A204.1 (cell line): ENCODE measurements at regions not wholly inside any gene's neighbourhood (a gene's known extent, or its start where the extent isn't known, plus 50 kb on each side); places are given as distances from the start of the nearest gene placed in this dataset.
"Not testable (repeated sequence)": the region's sequence is repeated elsewhere in the genome, so short reads cannot be mapped to it uniquely, and the experiment has no call there.

Experiments used
- FAIRE-seq: peaks from 2 replicates; lab custom pipeline; 2012; peaks lifted over from hg19 to GRCh38; lab: Jason Lieb, UNC

DNA sequence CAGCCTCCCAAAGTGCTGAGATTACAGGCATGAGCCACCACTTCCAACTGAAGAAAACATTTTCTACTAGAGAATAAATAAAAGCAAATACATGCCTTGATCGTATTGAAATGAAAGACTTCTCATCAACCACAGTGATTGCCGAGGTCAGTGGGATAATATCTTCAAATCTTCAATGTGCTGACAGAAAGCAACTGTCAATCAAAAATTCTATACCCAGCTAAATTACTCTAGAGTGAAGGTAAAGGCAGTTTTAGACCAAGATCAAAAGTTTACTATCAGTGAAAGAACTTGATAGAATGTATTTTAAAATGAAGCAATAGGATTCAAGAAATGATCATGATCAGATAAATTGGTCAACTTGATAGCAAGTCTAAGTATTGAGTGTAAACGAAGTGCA, 130.6 kb downstream of the BRD1 start:
- FAIRE-seq, result no peak

DNA sequence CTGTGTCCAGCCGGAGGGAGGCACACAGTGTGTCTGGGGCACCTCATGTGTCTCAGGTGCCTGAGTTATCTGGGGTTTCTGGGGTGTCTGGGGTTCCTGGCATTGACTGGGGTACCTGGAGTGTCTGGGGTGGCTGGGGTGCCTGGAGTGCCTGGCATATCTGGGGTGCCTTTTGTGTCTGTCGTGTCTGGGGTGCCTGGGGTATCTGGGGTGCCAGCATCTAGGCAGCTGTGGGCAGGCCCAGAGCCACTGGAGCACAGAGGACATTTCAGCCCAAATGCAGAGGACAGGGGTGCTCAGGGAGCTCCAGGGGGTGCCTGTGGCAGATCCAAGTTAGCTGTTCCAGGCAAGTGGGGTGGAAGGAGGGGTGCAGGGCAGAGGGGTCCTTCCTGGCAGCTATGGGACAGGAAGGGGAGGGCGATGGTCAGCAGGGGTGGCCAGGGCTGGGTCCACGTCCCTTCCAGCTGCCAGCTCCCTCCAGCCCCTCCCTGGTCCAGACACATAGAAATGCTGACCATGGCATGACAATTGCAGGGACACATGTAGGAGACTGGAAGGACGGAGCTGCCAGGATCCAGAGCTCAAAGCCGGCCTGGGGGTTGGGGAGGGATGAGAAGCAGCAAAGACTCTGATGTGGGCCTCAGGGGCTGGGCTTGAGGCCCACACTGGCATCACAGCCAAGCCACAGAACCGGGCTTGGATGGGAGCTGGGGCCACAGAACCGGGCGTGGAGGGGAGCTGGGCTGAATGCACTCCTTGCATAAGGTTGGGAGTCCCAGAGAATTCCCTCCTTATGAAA, 133.0 kb downstream of the BRD1 start:
- FAIRE-seq, result no peak

DNA sequence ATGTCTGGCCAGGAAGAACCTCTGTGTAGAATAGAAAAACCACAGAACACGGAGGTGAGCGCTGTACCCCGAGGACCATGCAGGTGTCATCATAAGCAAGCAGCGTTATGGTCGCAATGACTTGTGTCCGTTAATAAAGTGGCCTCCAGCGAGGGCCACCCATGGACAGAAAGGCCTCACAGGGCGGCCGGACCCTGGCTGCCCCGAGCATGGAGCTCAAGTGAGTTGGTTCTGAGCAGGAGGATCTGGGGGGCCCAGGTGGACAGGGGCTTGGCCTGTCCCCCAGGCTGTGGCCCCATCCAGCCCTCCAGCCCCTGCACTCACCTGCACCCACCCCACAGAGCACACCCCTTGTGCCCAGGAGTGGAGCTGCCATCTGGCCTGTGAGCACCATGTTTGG, 133.8 kb downstream of the BRD1 start:
- no peak for FAIRE-seq

DNA sequence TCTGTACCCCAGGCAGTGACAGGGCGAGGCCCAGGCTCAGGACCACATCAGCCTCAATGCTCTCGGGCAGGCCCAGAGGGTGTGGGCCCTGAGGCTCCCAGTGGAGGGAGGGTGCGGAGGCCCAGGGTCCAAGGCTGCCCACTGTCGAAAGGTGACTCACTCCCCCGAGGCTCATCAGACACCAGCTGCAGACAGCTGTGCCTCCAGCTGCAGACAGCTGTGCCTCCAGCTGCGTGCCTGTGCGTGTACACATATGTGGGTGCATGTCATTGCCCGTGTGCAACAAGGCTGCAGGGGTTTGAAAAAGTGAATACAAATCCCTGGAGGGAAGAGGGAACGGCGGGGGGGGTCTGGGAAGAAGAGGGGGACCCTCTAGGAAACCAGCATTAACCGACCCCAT, 134.3 kb downstream of the BRD1 start:
- FAIRE-seq, result no peak

DNA sequence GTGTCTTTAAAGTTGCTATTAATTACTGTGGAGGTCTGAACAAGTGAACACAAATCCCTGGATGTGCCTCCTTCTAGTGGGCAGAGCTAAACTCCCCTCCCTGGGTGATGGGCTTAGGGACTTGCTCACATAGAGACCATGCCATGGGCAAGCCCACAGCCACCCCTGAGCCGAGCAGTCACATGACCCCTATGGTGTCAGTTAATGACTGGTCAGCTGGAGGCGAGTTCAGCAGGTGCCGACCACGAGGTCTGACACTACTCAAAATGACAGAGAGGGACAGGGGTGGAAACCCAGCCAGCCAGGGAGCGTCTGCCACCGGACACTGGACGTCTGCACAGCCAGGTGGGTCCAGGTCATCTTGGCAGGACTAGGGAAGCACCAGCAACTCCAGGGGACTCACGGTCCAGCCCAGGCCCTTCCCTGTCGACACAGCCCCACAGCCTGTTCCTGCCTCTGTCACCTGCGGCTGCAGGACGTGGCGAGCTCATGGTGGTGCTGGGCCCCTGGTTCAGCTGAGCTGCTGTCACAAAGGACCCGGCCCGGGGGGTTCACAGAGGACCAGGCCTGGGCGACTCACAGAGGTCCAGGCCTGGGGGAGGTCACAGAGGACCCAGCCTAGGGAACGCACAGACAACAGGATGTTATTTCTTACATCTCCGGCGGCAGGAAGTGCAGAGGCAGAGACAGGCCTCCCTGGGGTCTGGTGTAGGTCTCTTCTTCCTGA, 135.0 kb downstream of the BRD1 start:
- no peak for FAIRE-seq

DNA sequence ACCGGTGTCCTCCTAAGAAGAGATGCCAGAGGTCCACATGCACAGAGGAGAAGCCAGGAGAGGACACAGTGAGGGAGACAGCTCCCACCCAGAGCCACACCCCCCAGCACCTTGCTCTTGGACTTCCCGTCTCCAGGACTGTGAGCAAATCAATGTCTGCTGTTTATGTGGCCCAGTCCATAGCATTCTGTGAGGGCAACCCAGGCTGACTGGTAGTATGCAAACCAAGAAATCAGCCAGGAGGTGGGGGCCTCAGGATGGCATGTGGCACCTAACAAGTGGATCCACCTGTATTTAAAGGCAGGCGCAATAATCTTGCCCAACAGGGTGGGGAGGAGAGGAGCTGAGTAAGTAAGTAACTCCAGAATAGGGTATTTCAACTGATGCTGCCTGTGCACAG, 136.4 kb downstream of the BRD1 start:
- no peak for FAIRE-seq

DNA sequence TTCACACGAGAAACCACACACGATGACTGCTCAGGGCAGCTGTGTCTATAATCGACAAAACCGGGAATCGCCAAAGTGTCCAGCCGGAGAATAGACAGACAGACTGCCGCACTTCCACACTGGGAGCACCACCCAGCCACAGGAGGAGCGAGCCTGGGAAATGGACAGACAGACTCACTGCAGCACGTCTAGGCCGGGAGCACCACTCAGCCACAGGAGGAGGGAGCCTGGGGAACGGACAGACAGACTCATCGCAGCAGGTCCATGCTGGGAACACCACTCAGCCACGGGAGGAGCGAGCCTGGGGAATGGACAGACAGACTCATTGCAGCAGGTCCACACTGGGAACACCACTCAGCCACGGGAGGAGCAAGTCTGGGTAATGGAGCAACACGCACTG, 137.2 kb downstream of the BRD1 start:
- no peak for FAIRE-seq

DNA sequence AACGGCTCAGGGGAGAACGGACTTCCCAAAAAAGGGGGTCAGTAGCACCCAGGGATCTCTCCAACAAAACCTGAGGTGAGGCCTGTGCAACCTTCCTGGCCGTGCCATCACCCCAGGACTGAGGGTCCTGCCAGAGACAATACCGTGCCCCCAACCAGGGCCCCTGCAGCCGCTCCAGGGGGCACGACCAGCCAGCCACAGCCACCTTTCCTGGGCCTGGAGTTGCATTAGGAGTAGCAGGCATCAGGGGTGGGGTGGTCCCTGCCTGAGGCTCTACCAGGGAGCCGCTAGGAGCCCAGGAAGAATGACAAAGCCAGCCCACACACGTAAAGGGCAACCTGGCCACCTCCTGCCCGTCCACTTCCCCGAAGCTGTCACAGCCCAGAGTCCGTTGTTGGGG, 137.8 kb downstream of the BRD1 start:
- no peak for FAIRE-seq

DNA sequence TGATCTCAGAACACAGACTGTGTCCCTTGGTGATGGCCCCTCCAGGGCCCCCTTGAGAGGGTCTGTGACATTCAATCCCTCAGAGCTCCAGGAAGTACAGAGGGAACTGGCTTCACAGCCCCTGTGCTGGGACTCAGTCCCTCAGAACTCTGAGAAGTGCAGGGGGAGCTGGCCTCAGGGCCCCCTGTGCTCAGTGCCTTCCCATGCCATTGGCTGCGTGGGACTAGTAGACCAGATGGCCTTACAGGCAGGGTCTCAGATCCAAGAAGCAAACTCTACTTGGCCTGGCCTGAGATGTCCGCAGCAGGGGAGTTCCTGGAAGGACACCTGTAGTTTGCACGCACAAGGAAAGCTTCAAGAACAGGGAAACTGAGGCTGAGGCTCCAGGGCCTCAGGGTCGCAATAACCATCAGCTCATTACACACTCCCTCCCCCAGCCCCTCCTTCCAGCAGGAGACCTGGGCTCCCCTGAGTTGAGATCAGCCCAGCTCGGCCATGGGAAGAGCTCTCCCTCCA, 138.4 kb downstream of the BRD1 start:
- FAIRE-seq, result no peak

DNA sequence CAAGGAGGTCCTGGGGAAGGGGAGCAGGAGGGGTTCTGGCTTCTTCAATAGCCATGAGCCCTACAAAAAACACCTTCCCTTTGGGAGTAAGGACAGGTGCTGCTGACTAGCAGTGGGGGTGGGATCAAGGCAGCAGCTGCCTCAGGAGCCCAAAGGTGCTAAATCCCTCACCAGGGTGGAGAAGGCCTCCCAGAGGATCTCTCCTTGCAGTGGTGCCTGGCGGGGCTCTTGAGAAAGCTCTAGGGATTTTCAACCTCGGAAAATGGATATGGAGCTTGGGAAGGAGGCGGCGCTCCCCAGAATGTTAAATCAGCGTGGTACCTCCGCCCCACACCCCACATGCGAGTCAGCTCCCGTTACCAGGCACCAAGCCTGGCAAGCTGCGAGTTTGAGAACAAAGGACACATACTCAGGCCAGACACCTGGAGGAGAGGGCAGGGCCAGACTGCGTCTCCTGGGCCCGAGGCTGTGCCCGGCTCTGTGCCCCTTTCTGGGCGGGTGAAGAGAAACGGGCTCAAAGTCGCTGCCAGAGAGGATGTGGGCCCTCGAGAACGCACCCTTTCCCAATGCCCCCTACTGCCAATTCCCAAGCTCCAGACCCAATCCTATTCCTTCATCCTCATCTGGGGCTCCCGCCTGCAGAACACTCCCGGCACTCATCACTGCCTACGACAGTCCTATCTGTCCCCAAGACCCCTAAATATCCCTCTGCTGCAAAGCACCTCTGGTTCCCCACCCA, 139.0 kb downstream of the BRD1 start:
- no peak for FAIRE-seq

DNA sequence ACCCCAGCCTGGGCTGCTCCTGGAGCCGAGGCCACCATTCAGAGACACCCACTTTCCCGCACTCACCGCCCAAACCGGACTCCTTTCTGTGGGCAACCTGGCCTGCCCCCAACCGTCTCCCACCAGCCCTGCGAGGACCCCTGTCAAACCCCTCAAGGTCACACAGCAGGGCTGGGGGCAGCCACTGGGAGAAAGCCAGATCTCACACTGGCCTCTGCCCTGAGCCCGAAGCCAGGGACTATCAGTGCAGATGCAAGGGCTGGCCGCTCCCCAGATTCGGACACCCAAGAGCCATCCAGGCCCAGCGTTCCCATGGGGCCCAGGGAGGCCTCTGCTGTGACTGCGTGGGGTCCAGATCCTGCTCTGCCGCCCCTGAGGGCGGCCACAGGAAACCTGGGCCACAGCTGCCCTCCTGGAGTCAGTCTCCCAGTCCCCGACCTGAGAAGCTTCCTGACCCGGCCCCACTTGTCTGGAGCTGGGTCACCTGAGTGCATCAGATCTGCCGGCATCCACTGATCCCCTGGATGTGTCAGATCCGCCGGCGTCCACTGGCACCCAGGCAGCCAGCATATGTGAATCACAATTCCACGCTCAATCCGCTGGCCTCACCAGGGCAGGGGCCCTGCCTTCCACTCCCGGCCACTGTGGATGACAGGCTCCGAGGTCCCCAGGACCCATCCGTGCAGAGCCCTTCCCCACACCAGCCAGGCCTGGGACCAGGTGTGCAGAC, 139.7 kb downstream of the BRD1 start:
- FAIRE-seq, result no peak

DNA sequence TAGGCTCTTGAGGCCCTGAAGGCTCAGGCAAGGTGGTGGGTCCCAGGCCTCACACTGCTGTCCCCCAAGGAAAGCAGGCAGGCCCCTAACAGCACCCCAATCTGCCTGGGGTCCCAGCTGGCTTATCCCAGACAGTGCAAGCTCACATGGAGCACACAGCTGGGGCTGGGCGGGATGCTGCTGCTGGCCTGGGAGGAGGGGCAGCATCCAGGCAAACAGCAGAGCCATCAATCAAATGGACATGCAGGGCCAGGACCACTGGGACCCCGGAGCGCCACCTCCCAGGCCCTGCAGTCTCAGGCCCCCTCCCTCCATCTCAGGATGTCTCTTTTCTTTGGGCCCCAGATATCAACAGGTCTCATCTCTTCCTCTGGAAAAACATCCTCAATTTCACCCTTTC, 140.3 kb downstream of the BRD1 start:
- no peak for FAIRE-seq

DNA sequence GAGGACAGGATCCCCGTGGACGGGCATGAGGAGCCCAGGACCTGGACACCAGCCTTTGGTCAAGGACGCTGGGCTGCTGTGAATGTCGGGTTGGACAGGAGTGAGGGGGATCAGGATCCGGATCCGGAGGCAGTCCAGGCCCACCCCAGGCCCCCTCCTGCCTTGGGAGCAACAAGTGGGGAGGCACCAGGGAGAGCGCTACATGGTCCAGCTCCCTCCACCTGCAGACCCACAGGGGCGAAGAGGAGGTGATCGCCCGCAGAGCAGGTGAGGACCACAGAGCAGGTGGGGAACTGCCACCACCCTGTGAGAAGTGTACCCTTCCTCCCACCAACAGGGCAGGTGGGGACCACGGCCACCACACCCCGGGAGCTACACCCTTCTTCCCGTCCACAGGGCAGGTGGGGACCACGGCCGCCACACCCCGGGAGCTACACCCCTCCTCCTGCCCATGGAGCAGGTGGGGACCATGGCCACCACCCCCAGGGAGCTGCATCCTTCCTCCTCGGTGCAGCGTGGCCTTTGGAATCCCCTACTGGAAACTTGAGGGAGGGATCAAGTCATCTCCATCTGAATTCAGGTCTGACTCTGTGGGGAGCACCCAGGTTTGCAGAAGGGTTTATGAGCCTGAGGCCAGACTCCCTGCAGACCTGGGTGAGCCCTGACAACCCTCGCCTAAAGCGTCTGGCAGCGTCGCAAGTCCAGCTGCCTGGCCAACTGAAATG, 141.0 kb downstream of the BRD1 start:
- no peak for FAIRE-seq

DNA sequence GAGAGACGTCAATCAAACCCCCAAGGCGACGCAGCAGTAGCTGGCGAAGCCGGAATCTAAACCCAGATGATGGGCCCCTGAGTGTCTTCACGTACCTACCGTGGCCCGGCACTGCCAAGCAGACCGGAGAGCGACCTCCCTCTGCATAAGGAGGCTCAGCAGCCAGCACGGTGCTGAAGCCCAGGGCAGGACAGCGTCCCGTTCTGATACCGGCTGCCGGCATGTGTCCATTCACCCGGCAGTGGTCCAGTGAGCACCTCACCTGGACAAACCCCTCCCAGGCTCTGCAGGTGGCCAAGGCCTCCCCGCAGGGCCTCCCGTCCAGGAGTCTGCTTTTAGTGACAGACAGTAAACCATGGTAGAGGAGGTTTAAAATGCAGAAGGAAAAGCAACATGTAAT, 142.0 kb downstream of the BRD1 start:
- FAIRE-seq, result no peak

DNA sequence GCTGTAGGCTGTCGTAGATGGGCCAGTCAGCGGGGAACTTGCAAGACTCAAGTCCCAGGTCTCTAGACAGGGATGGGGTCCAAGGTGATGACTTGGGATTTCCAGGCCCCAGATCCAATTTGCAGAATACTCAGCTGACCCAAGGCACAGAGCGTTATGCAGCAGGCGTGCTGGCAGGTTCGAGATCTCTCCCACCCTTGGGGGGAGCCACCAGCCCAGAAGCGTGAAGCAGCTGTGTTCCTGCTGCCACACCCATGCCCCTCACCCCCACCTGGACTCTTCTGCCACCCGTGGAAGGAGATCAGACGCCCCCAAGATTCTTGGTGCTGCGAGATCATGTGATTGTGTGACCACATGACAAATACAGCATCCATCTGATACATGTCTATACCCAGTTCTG, 142.6 kb downstream of the BRD1 start:
- FAIRE-seq, result no peak

DNA sequence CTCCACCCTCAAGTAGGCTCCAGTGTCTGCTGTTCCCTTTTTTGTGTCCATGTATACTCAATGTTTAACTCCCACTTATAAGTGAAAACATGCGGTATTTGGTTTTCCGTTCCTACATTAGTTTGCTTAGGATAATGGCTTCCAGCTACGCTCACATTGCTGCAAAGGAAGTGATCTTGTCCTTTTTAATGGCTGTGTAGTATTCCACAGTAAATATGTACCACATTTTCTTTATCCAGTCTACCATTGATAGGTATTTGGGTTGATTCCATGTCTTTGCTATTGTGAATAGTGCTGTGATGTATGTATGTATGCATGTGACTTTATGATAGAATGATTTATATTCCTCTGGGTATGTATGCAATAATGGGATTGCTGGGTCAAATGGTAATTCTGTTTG, 144.6 kb downstream of the BRD1 start:
- no peak for FAIRE-seq

DNA sequence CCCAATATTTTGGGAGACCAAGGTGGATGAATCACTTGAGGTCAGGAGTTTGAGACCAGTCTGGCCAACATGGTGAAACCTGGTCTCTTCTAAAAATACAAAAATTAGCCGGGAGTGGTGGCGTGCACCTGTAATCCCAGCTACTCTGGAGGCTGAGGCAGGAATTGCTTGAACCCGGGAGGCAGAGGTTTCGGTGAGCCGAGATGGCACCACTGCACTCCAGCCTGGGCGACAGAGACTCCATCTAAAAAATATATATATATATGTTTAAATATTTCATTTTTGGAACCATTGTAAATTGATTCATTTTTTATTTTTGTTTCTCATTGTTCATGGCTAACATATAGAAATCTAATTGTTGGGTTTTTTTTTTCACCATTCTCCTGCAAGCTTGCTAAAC, 146.9 kb downstream of the BRD1 start:
- not testable (repeated sequence) for FAIRE-seq

DNA sequence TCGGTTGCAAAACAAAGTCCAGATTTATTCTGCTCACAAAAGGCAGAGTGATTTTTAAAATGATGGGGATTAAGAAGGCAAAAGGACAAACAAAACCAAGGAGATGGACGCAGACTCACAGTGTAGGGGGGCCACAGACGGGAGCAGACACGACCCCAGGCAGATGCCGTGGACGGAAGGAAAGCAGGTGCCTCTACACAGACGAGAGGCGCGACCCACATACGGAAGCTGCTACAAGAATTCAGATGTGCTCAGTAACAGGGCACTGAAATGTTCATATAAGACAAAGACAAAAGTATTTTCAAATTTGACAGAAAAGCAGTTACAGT, 148.9 kb downstream of the BRD1 start:
- FAIRE-seq, result no peak

DNA sequence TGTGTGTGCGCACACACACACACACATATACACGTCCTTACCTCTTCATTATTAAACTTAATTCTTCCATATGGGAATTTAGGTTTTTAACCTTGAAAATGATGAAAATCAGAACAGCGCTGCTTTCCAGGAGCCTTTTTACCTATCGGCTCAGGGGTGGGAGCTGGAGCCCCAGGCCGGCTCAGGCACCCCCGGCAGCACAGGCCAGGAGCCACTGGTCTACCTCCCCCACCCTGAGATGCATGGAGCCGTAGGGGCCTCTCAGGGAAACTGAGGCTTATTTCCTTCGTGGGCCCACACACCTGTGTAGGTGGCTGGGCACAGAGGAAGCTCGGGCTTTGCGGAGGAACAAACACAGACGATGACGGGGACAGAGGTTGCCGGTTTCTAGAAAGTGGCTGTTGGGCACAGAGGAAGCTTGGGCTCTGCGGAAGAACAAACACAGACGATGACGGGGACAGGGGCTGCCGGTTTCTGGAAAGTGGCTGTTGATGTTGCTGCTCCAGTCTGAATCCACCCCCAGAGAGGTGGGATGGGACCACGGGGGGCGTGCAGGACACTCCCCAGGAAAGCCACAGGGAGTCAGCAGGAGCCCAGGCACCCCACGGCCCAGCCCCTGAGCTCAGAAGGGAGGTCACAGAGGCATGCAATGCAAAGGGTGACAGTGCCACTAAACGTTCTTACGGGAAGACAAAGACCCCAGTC, 149.4 kb downstream of the BRD1 start:
- FAIRE-seq, result no peak

DNA sequence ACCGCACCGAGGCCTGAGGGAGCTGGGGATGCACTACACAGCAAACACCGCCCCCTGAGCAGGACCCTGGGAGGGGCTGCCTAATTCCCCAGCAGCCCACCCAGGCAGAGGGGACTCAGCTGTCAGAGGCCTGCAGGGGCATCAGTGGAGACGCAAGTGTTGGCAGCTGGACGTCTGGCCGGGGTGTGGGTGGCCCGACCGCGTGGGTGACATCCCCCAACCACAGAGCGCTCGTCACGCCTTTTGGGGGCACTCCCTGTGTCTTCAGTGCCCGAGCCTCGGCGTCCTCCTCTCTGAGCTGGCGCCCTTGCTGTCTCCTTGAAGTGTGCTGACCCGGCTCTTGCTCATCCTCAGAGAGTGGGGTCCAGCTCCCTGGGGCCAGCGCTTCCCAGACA, 150.2 kb downstream of the BRD1 start:
- FAIRE-seq, result no peak

DNA sequence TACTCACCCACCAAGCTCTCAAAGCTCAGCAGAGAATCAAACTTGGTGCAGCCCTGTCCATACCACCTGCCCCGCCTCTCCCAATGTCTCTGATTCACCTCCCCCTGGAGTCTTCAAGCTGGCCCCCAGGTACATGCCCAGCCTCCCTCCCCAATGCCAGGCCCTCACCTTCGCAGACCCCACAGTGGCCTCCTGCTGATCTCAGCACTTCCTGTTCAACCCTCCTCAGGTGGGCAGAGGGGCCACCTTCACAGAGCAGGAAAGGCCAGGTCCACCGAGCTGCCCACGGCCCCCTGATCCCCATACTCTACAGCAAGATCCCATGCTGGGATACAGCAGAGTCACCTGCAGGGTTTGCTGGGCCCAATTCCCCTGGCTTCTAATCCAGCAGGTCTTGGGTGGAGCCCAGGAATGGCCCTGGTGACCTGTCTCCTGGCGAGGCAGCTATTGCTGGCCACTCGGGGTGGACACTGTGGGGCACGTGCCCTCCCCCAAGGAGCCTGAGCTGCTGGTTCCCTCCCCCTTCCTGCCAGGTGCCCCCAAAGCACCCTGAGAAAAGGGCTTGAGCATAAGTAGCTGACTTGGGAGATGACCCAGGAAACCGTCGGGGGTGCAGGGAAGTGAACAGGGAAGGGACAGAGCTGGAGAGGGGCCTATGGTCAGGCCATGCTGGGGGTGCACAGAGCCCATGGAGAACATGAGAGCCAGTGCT, 150.7 kb downstream of the BRD1 start:
- no peak for FAIRE-seq
